Panc1 (cell line): ENCODE measurements at regions not wholly inside any gene's neighbourhood (a gene's known extent, or its start where the extent isn't known, plus 50 kb on each side); places are given as distances from the start of the nearest gene placed in this dataset.

ENCODE experiments used
- ATAC-seq: fragments of 200-7000 bp; cut with Tn5 transposase; 2 replicates; pipeline ENCODE4 v1.9.1; 2020; ENCODE audit warnings: mild to moderate bottlenecking, moderate library complexity
- BruUV-seq: library from RNA; stranded (reverse); fragments of 400-500 nt; replicated peaks from 2 replicates; lab custom pipeline; 2021; lab: Mats Ljungman, UMichigan
- CTCF ChIA-PET: fragments of 300-600 bp; sonication (Branson Sonifier 250); formaldehyde crosslinking; loops from one replicate; lab custom pipeline; 2022; ENCODE audit warnings: antibody characterized with exemption; lab: Charles Lee
- POLR2A ChIA-PET: fragments of 300-600 bp; sonication (Branson Sonifier 250); formaldehyde crosslinking; loops from one replicate; lab custom pipeline; 2022; ENCODE audit warnings: antibody characterized with exemption; lab: Charles Lee
- DNase-seq: peaks from one replicate; pipeline ENCODE4 v3.0.0-alpha.2; 2010; ENCODE audit warnings: low read depth, low spot score
- H3K27ac ChIP-seq: 2 replicates; pipeline ENCODE4 v1.5.1; 2011; ENCODE audit warnings: mild to moderate bottlenecking, low read length, inconsistent platforms
- H3K27me3 ChIP-seq: fragments of 200-500 bp; sonication (Bioruptor generic); 2 replicates; pipeline ENCODE4 v1.6.0; 2014; ENCODE audit warnings: low read length, inconsistent platforms; ENCODE audit not compliant: control insufficient read depth, insufficient read depth
- H3K36me3 ChIP-seq: fragments of 200-500 bp; sonication (Bioruptor generic); 2 replicates; pipeline ENCODE4 v1.5.1; 2014; ENCODE audit warnings: inconsistent platforms, mild to moderate bottlenecking, low read length, moderate library complexity; ENCODE audit not compliant: control insufficient read depth, insufficient read depth
- H3K4me1 ChIP-seq: 2 replicates; pipeline ENCODE4 v1.5.1; 2011; ENCODE audit warnings: inconsistent platforms, mild to moderate bottlenecking, low read length, moderate library complexity; ENCODE audit not compliant: control insufficient read depth, insufficient read depth
- H3K4me3 ChIP-seq, 2 experiments: 2 replicates each; pipeline ENCODE4 v1.5.1; 2011 to 2012; ENCODE audit warnings: low read depth in 2 of 2, low read length in 2 of 2, mild to moderate bottlenecking in 2 of 2, inconsistent platforms in 1 of 2, moderate library complexity in 1 of 2
- H3K9me3 ChIP-seq: fragments of 200-500 bp; sonication (Bioruptor generic); 2 replicates; pipeline ENCODE4 v1.5.1; 2014; ENCODE audit warnings: low read depth, mild to moderate bottlenecking, inconsistent platforms, low read length, moderate library complexity; ENCODE audit not compliant: control insufficient read depth, insufficient read depth
- CTCF ChIP-seq: fragments of 450-650 bp; IDR thresholded peaks from 2 replicates; pipeline ENCODE4 v1.5.1; 2017; ENCODE audit warnings: mild to moderate bottlenecking
- POLR2AphosphoS5 ChIP-seq: IDR thresholded peaks from 2 replicates; pipeline ENCODE4 v1.6.1; 2012; ENCODE audit warnings: mild to moderate bottlenecking, low read depth, low read length, moderate library complexity
- REST ChIP-seq, 2 experiments: IDR thresholded peaks; 2 replicates each; pipeline ENCODE4 v1.6.1; 2011 to 2012; ENCODE audit warnings: low read depth in 2 of 2, control low read depth in 1 of 2, low read length in 1 of 2, mild to moderate bottlenecking in 1 of 2, moderate library complexity in 1 of 2; ENCODE audit not compliant: insufficient read depth in 1 of 2
- SIN3A ChIP-seq: IDR thresholded peaks from 2 replicates; pipeline ENCODE4 v1.6.1; 2012; ENCODE audit warnings: low read depth, mild to moderate bottlenecking, low read length, moderate library complexity, borderline replicate concordance; ENCODE audit not compliant: insufficient read depth
- TCF7L2 ChIP-seq: IDR thresholded peaks from 2 replicates; pipeline ENCODE4 v1.6.1; 2011; ENCODE audit warnings: mild to moderate bottlenecking, low read depth, low read length, inconsistent platforms
- in situ Hi-C: cut with HindIII; loops from 2 replicates; pipeline ENCODE4 v1.10.0; 2016; ENCODE audit warnings: low sequenced_read_pairs, low pct_unique_long_range_greater_than_20kb
- intact Hi-C: fragments of 100-400 bp; cut with micrococcal nuclease; formaldehyde crosslinking; loops from one replicate; pipeline ENCODE4 v1.10.0; 2022; ENCODE audit not compliant: unreplicated experiment

GRCh38 chr3:73815966-73816365, 191.2 kb upstream of the PDZRN3 start:
- no peak for DNase-seq

GRCh38 chr3:73813692-73814292, 189.1 kb upstream of the PDZRN3 start:
- in situ Hi-C loops (no loop called here), intact Hi-C loops (no loop called here)
- Histone ChIP-seq H3K27me3 (no peaks in the 10 kb centered on the region), H3K9me3 (no peaks in the 10 kb centered on the region), H3K4me3 (no peak overlapping the region), H3K27ac (no peak overlapping the region), H3K36me3 (no peaks in the 10 kb centered on the region), H3K4me1 (no peaks in the 10 kb centered on the region)
- DNase-seq = no peak
- POLR2A ChIA-PET = no interaction called here
- CTCF ChIA-PET = no interaction called here
- TF ChIP-seq CTCF (no peak), SIN3A (no peak), TCF7L2 (no peak), REST (IDR thresholded peaks at IDR 0.05; ENCODE audit: insufficient read depth in 1 of 2, low read depth in 2 of 2, low read length in 1 of 2) (no peak), POLR2AphosphoS5 (no peak)
- BruUV-seq = no TSS peak
- ATAC-seq = no peak

More at GRCh38 chr3:73815966-73816365, 191.2 kb upstream of the PDZRN3 start:
- Histone ChIP-seq H3K27ac (no peak overlapping the region), H3K4me1 (no peaks in the 10 kb centered on the region), H3K36me3 (no peaks in the 10 kb centered on the region), H3K4me3 (no peak overlapping the region), H3K9me3 (no peaks in the 10 kb centered on the region), H3K27me3 (no peaks in the 10 kb centered on the region)
- no TSS peak for BruUV-seq
- intact Hi-C loops = no loop called here
- in situ Hi-C loops = no loop called here
- POLR2A ChIA-PET = no interaction called here
- no peak for ATAC-seq
- TF ChIP-seq POLR2AphosphoS5 (no peak), CTCF (no peak), TCF7L2 (no peak), SIN3A (no peak), REST (IDR thresholded peaks at IDR 0.05; ENCODE audit: insufficient read depth in 1 of 2, low read depth in 2 of 2, low read length in 1 of 2) (no peak)
- CTCF ChIA-PET = no interaction called here
